HepG2 (cell line): ENCODE measurements at regions not wholly inside any gene's neighbourhood (a gene's known extent, or its start where the extent isn't known, plus 50 kb on each side); places are given as distances from the start of the nearest gene placed in this dataset.

Experiments
- ARHGAP35 ChIP-seq: sonication (generic); formaldehyde crosslinking; IDR thresholded peaks from 2 replicates; pipeline ENCODE4 v1.9.0; 2022; ENCODE audit warnings: mild to moderate bottlenecking, inconsistent platforms, moderate library complexity, missing genetic modification reagents, borderline replicate concordance
- EP300 ChIP-seq, 3 experiments: sonication (generic) in 1 of 3; formaldehyde crosslinking in 1 of 3; IDR thresholded peaks; 2 replicates each; pipeline versions ENCODE4 v1.5.1 to v1.6.1; 2011 to 2020; ENCODE audit warnings: low read depth in 2 of 3, low read length in 2 of 3, borderline replicate concordance in 1 of 3, improper control_type of control experiment in 1 of 3, mild to moderate bottlenecking in 1 of 3, missing genetic modification reagents in 1 of 3, moderate library complexity in 1 of 3
- JUND ChIP-seq: sonication (generic); formaldehyde crosslinking; IDR thresholded peaks from 2 replicates; pipeline ENCODE4 v1.8.0; 2022; ENCODE audit warnings: mild to moderate bottlenecking, missing genetic modification reagents
- MTA1 ChIP-seq: sonication (generic); formaldehyde crosslinking; IDR thresholded peaks from 2 replicates; pipeline ENCODE4 v1.4.0; 2020; ENCODE audit warnings: missing genetic modification reagents, mild to moderate bottlenecking, borderline replicate concordance
- MYNN ChIP-seq: sonication (generic); formaldehyde crosslinking; IDR thresholded peaks from 2 replicates; pipeline ENCODE4 v1.4.0; 2020; ENCODE audit warnings: mild to moderate bottlenecking, low read depth, missing genetic modification reagents
- SIN3A ChIP-seq: IDR thresholded peaks from 2 replicates; pipeline ENCODE4 v1.6.1; 2011; ENCODE audit warnings: low read depth, mild to moderate bottlenecking, control low read depth, low read length, borderline replicate concordance
- STAT6 ChIP-seq: sonication (generic); formaldehyde crosslinking; IDR thresholded peaks from 2 replicates; pipeline ENCODE4 v1.4.0; 2020; ENCODE audit warnings: missing genetic modification reagents, mild to moderate bottlenecking, borderline replicate concordance
- ZNF891 ChIP-seq: sonication (generic); formaldehyde crosslinking; IDR thresholded peaks from 2 replicates; pipeline ENCODE4 v1.5.0; 2020; ENCODE audit warnings: mild to moderate bottlenecking, missing genetic modification reagents
- TF ChIP-seq, protein P1 (sequence below): sonication (generic); formaldehyde crosslinking; IDR thresholded peaks from 2 replicates; pipeline ENCODE4 v1.5.0; 2020; ENCODE audit warnings: mild to moderate bottlenecking, missing genetic modification reagents, moderate library complexity

- TF ChIP-seq EP300 (IDR thresholded peaks at IDR 0.05; ENCODE audit: low read depth in 2 of 2, low read length in 2 of 2) (no peak), EP300 (CRISPR knock-in tag; IDR thresholded peaks at IDR 0.05; ENCODE audit: borderline replicate concordance) (no peak), STAT6 (CRISPR knock-in tag) (no peak), JUND (no peak), MTA1 (CRISPR knock-in tag) (no peak), ARHGAP35 (CRISPR knock-in tag) (no peak), SIN3A (no peak), ZNF891 (CRISPR knock-in tag) (no peak), MYNN (CRISPR knock-in tag) (no peak)
- TF ChIP-seq, protein P1, sequence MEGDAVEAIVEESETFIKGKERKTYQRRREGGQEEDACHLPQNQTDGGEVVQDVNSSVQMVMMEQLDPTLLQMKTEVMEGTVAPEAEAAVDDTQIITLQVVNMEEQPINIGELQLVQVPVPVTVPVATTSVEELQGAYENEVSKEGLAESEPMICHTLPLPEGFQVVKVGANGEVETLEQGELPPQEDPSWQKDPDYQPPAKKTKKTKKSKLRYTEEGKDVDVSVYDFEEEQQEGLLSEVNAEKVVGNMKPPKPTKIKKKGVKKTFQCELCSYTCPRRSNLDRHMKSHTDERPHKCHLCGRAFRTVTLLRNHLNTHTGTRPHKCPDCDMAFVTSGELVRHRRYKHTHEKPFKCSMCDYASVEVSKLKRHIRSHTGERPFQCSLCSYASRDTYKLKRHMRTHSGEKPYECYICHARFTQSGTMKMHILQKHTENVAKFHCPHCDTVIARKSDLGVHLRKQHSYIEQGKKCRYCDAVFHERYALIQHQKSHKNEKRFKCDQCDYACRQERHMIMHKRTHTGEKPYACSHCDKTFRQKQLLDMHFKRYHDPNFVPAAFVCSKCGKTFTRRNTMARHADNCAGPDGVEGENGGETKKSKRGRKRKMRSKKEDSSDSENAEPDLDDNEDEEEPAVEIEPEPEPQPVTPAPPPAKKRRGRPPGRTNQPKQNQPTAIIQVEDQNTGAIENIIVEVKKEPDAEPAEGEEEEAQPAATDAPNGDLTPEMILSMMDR (CRISPR knock-in tag): no peak
Observed at GRCh38 chr4:92251711-92252110, 52.1 kb upstream of the GRID2 start.
